Mammary epithelial cell (primary cell): ENCODE measurements at regions not wholly inside any gene's neighbourhood (a gene's known extent, or its start where the extent isn't known, plus 50 kb on each side); places are given as distances from the start of the nearest gene placed in this dataset.

Source experiments
- EZH2 ChIP-seq: IDR thresholded peaks from 2 replicates; pipeline ENCODE4 v1.6.1; 2012; ENCODE audit warnings: low read length, inconsistent platforms, borderline replicate concordance
- TF ChIP-seq, protein P1 (sequence below), 2 donors: IDR thresholded peaks in 1 of 2; conservative IDR thresholded peaks in 1 of 2; 2 replicates each; pipeline ENCODE4 v1.5.1; 2011 to 2012; ENCODE audit warnings: inconsistent platforms in 2 of 2, low read length in 2 of 2, mild to moderate bottlenecking in 2 of 2, control low read depth in 1 of 2, low read depth in 1 of 2; ENCODE audit not compliant: insufficient read depth in 1 of 2; ENCODE audit errors: extremely low read depth in 1 of 2

- TF ChIP-seq, protein P1, sequence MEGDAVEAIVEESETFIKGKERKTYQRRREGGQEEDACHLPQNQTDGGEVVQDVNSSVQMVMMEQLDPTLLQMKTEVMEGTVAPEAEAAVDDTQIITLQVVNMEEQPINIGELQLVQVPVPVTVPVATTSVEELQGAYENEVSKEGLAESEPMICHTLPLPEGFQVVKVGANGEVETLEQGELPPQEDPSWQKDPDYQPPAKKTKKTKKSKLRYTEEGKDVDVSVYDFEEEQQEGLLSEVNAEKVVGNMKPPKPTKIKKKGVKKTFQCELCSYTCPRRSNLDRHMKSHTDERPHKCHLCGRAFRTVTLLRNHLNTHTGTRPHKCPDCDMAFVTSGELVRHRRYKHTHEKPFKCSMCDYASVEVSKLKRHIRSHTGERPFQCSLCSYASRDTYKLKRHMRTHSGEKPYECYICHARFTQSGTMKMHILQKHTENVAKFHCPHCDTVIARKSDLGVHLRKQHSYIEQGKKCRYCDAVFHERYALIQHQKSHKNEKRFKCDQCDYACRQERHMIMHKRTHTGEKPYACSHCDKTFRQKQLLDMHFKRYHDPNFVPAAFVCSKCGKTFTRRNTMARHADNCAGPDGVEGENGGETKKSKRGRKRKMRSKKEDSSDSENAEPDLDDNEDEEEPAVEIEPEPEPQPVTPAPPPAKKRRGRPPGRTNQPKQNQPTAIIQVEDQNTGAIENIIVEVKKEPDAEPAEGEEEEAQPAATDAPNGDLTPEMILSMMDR (conservative IDR thresholded peaks at IDR 0.05 in 1 of 2, IDR thresholded peaks at IDR 0.05 in 1 of 2; ENCODE audit: extremely low read depth in 1 of 2, insufficient read depth in 1 of 2, low read depth in 1 of 2, low read length in 2 of 2) = no peak
- TF ChIP-seq EZH2 = no peak
Observed at GRCh38 chr4:179521952-179522351, 2079.7 kb upstream of the AGA start.
